Transverse colon (tissue), 4 donors: ENCODE measurements at regions not wholly inside any gene's neighbourhood (a gene's known extent, or its start where the extent isn't known, plus 50 kb on each side); places are given as distances from the start of the nearest gene placed in this dataset.

ENCODE experiments used
- DNase-seq: peaks from one replicate; pipeline ENCODE4 v3.0.0-alpha.2; 2019
- H3K27ac ChIP-seq, 4 donors: fragments of 200-600 bp; sonication (generic); 2 replicates each; pipeline ENCODE4 v1.5.1; 2016 to 2018; ENCODE audit warnings: inconsistent platforms in 4 of 4
- H3K27me3 ChIP-seq: fragments of 200-600 bp; sonication (generic); 2 replicates; pipeline ENCODE4 v1.5.1; 2017; ENCODE audit warnings: inconsistent platforms
- H3K36me3 ChIP-seq, 4 donors: fragments of 200-600 bp; sonication (generic); 2 replicates each; pipeline ENCODE4 v1.5.1; 2017 to 2019; ENCODE audit warnings: inconsistent platforms in 4 of 4
- H3K4me1 ChIP-seq, 4 donors: fragments of 200-600 bp; sonication (generic); 2 replicates each; pipeline ENCODE4 v1.5.1; 2017 to 2020; ENCODE audit warnings: inconsistent platforms in 4 of 4
- H3K4me3 ChIP-seq, 4 donors: fragments of 200-600 bp; sonication (generic); 1 replicate in 1 of 4; 2 replicates in 3 of 4; pipeline versions ENCODE4 v1.5.1 to v1.6.1; 2017 to 2019; ENCODE audit warnings: inconsistent platforms in 4 of 4
- H3K9me3 ChIP-seq, 2 donors: fragments of 200-600 bp; sonication (generic); 2 replicates each; pipeline ENCODE4 v1.5.1; 2017 to 2019; ENCODE audit warnings: inconsistent platforms in 2 of 2
- EP300 ChIP-seq: sonication (generic); formaldehyde crosslinking; IDR thresholded peaks from one replicate; pipeline ENCODE4 v1.6.1; 2017; ENCODE audit warnings: antibody characterized with exemption, low read depth
- POLR2A ChIP-seq: fragments of 450-650 bp; IDR thresholded peaks from one replicate; pipeline ENCODE4 v1.6.1; 2016; ENCODE audit warnings: antibody characterized with exemption, mild to moderate bottlenecking, moderate library complexity
- POLR2AphosphoS5 ChIP-seq, 3 donors: sonication (generic); formaldehyde crosslinking; IDR thresholded peaks; one replicate each; pipeline ENCODE4 v1.6.1; 2016; ENCODE audit warnings: antibody characterized with exemption in 3 of 3
- WGBS, 2 donors: methylation state at CpG; one replicate each; pipeline ENCODE4 v1.1.5; 2018; ENCODE audit warnings: low coverage in 1 of 2; 5-methylcytosine and 5-hydroxymethylcytosine counted together
- in situ Hi-C, 4 donors: fragments of 200-750 bp; cut with MboI; loops; one replicate each; pipeline versions ENCODE4 v1.15.0 to v1.15.1; 2017; ENCODE audit warnings: low sequenced_read_pairs in 3 of 4, low pct_ligation_motif_present in 1 of 4, low pct_unique_long_range_greater_than_20kb in 1 of 4
- intact Hi-C: fragments of 100-400 bp; cut with DNase I; formaldehyde crosslinking; loops from one replicate; pipeline ENCODE4 v1.15.1; 2023; ENCODE audit warnings: low total_unique reads
- TF ChIP-seq, protein P1 (sequence below), 5 experiments: fragments of 200-600 bp in 3 of 5; fragments of 450-650 bp in 2 of 5; sonication (generic) in 3 of 5; IDR thresholded peaks; 1 replicate in 2 of 5; 2 replicates in 3 of 5; pipeline ENCODE4 v1.5.1; 2016 to 2017; ENCODE audit warnings: antibody characterized with exemption in 5 of 5, inconsistent platforms in 3 of 5, mild to moderate bottlenecking in 2 of 5, moderate library complexity in 1 of 5

DNA sequence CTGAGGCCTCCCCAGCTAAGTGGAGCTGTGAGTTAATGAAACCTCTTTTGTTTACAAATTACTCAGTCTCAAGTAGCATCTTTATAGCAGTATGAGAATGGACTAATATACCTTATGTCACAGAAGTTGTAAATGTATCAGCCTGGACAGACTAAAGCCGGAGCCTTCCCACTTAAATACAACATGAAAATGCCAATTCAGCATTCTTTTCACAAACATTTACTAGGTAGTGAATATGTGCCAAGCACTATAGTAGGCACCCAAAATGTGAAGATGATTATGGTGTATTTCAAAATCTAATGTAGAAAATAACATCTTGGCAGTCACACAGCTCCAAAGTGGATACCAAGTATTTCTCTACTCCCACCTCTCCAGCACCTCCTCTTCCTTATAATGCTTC lies 693.0 kb downstream of the KCNJ2 start:
- Histone ChIP-seq H3K4me1 (no peaks in the 10 kb centered on the region), H3K9me3 (no peaks in the 10 kb centered on the region), H3K4me3 (no peak overlapping the region), H3K27ac (no peak overlapping the region), H3K27me3 (no peaks in the 10 kb centered on the region), H3K36me3 (no peaks in the 10 kb centered on the region)
- intact Hi-C loops: no loop called here
- DNase-seq: no peak
- 71 to 83% methylated on average over 1 of the region's 1 CpG for WGBS, 2 donors
- in situ Hi-C loops: no loop called here
- TF ChIP-seq EP300 (no peak), POLR2AphosphoS5 (IDR thresholded peaks at IDR 0.05) (no peak), POLR2A (no peak)
- TF ChIP-seq, protein P1, sequence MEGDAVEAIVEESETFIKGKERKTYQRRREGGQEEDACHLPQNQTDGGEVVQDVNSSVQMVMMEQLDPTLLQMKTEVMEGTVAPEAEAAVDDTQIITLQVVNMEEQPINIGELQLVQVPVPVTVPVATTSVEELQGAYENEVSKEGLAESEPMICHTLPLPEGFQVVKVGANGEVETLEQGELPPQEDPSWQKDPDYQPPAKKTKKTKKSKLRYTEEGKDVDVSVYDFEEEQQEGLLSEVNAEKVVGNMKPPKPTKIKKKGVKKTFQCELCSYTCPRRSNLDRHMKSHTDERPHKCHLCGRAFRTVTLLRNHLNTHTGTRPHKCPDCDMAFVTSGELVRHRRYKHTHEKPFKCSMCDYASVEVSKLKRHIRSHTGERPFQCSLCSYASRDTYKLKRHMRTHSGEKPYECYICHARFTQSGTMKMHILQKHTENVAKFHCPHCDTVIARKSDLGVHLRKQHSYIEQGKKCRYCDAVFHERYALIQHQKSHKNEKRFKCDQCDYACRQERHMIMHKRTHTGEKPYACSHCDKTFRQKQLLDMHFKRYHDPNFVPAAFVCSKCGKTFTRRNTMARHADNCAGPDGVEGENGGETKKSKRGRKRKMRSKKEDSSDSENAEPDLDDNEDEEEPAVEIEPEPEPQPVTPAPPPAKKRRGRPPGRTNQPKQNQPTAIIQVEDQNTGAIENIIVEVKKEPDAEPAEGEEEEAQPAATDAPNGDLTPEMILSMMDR (IDR thresholded peaks at IDR 0.05): no peak

DNA sequence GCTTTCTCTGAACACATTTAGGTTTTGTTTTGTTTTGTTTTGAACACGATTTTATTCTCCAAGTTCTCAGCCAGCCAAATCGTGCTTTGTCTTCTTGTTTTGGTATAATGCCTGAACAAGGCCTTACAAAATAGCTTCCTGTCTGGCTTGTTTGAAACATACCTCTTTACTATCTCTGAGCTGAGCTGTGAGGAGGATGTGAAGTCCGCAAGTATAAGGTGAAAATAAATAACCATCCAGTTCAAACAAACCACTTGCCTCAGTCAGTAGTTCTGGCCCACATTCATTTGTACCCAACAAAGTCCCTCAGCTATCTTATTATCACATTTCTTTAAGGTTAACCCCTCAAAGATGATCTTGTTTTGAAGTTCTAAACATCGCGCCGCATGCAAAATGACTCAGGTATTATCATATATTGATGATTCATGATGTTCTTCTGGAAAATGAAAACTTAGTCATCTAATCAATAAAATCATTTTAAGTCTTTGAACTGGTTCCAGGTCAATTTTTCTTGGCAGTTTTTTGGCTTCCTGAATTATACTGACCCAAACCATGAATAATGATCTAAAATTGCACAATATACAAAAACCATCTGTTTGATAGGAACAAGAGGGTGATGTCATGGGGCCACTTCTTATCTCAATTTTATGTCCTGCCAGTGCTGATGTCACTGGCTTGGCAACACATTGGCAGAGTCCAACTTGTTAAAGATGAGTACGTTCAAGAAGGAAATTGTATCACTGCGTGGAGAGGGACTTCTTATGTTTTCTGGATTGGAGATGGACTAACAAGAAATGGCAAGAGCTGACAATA lies 694.3 kb downstream of the KCNJ2 start:
- intact Hi-C loops: no loop called here
- Histone ChIP-seq H3K4me1 (peaks cover 0 to 2% (median 0%) of the 10 kb centered on the region in 4 donors), H3K27ac (no peak overlapping the region)

DNA sequence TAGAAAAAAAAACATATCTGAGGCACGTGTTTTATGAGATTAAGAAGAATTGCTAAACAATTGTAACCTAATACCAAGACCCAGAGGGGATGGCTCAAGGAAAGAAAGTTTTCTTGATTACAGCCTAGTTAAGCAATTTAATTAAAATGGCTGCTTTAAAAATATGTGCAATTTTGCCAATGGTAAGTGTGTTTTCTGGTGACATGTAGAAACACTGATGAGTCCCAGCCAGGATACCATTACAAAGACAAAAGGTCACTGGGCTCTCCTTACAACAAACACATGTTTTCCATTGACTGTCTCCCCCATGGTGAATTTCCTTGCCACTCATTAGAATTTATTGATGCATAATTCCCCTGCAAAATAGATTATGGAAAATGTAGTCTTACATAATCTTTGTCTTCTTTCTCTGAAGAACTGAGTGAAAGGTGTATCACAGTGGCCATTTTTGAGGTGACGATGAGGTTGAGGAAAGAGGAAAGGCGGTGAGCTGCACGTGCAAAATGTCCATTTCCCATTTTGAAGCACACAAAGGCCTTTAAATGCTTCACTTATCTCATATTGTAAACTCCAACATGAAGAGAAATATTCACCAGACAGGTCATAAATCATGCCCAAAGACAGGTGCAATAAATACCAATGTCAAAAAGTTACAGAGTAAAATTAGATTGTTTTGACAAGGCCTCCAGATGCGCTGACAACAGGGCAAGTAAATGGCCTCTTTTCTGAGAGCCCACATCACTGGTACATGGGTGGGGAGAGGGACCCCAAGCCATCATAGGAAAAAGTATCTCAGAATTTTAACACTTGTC lies 696.9 kb downstream of the KCNJ2 start:
- intact Hi-C loops: no loop called here
- Histone ChIP-seq H3K4me1 (peaks cover 0 to 2% (median 0%) of the 10 kb centered on the region in 4 donors), H3K9me3 (no peaks in the 10 kb centered on the region), H3K27ac (no peak overlapping the region), H3K27me3 (no peaks in the 10 kb centered on the region), H3K36me3 (no peaks in the 10 kb centered on the region), H3K4me3 (no peak overlapping the region)
- in situ Hi-C loops: no loop called here
- WGBS, 2 donors: 58 to 76% methylated on average over 5 of the region's 5 CpGs
- DNase-seq: no peak
- TF ChIP-seq EP300 (no peak), POLR2AphosphoS5 (IDR thresholded peaks at IDR 0.05) (no peak), POLR2A (no peak)
- TF ChIP-seq, protein P1 (IDR thresholded peaks at IDR 0.05): no peak

More for the DNA sequence above, 694.3 kb downstream of the KCNJ2 start:
- WGBS, 2 donors: 68 to 74% methylated on average over 8 of the region's 8 CpGs
- no peak for DNase-seq
- Histone ChIP-seq H3K27me3 (no peaks in the 10 kb centered on the region), H3K9me3 (no peaks in the 10 kb centered on the region), H3K36me3 (no peaks in the 10 kb centered on the region), H3K4me3 (no peak overlapping the region)
- in situ Hi-C loops: no loop called here
- TF ChIP-seq, protein P1 (IDR thresholded peaks at IDR 0.05): no peak
- TF ChIP-seq EP300: no peak
- no peak for TF ChIP-seq POLR2AphosphoS5 (IDR thresholded peaks at IDR 0.05)
- TF ChIP-seq POLR2A: no peak

DNA sequence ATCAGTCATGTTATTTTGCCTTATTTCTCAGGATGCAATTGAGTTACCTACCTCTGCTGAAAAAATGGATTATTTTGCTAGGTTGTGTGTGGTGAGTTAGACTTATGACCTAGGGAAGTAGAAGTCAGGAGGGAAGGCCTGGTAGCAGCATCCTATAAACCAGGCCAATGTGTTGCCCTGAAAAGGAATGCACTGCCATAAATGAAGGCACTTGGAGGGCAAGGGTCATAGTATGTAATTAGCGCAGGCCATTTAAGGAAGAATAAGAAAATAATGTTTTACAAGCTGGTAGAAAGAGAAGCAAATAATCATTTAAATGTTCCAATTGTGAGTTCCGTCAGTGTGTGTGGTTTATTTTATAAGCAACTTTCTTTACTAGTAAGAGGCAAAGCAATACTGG lies 698.8 kb downstream of the KCNJ2 start:
- TF ChIP-seq POLR2AphosphoS5 (IDR thresholded peaks at IDR 0.05) (no peak), EP300 (no peak), POLR2A (no peak)
- TF ChIP-seq, protein P1 (IDR thresholded peaks at IDR 0.05): no peak
- intact Hi-C loops: no loop called here
- Histone ChIP-seq H3K4me1 (peaks cover 0 to 6% (median 0%) of the 10 kb centered on the region in 4 donors), H3K4me3 (no peak overlapping the region), H3K9me3 (no peaks in the 10 kb centered on the region), H3K36me3 (no peaks in the 10 kb centered on the region), H3K27ac (no peak overlapping the region), H3K27me3 (no peaks in the 10 kb centered on the region)
- in situ Hi-C loops: no loop called here
- no peak for DNase-seq
- 57 to 60% methylated on average over 2 of the region's 2 CpGs for WGBS, 2 donors
